PFSK-1 (cell line): ENCODE measurements at regions not wholly inside any gene's neighbourhood (a gene's known extent, or its start where the extent isn't known, plus 50 kb on each side); places are given as distances from the start of the nearest gene placed in this dataset.

ENCODE experiments used
- FOXP2 ChIP-seq: optimal IDR thresholded peaks from 2 replicates; pipeline ENCODE3; 2011; ENCODE audit warnings: borderline replicate concordance, control low read depth, inconsistent platforms; ENCODE audit not compliant: insufficient read depth; ENCODE audit errors: extremely low read length, extremely low read depth
- POLR2AphosphoS5 ChIP-seq: IDR thresholded peaks from 2 replicates; pipeline ENCODE4 v1.6.1; 2012; ENCODE audit warnings: low read depth, mild to moderate bottlenecking, control low read depth, low read length, moderate library complexity
- REST ChIP-seq, 2 experiments: IDR thresholded peaks; 2 replicates each; pipeline versions ENCODE4 v1.6.1 to v1.8.0; 2011 to 2012; ENCODE audit warnings: low read depth in 2 of 2, low read length in 2 of 2, control low read depth in 1 of 2, inconsistent platforms in 1 of 2, mild to moderate bottlenecking in 1 of 2, moderate library complexity in 1 of 2; ENCODE audit not compliant: insufficient read depth in 1 of 2
- SIN3A ChIP-seq: IDR thresholded peaks from 2 replicates; pipeline ENCODE4 v1.6.1; 2012; ENCODE audit warnings: mild to moderate bottlenecking, low read length, moderate library complexity, borderline replicate concordance; ENCODE audit not compliant: insufficient read depth
- TAF1 ChIP-seq: IDR thresholded peaks from 2 replicates; pipeline ENCODE4 v1.6.1; 2012; ENCODE audit warnings: low read length, control low read depth, borderline replicate concordance; ENCODE audit not compliant: insufficient read depth

DNA sequence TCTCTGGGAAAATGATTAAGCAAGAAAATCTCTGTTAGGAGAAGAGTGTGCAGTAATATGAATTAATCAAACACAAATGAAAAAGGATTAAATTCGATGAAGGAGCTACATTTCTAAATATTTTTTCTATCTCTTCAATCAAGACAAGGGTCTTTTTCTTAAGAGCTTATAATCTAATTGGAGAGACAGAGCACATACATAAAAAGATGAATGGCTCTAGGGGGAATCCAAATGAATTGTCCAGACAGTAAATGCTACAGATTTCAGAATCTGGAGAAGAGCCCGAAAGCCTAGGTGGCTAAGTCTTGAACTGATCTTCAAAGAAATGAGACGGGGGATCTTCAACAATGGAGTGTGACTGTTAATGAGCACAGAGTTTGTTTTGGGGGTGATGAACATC, 723.6 kb downstream of the UTRN start:
- TF ChIP-seq REST (IDR thresholded peaks at IDR 0.05; ENCODE audit: insufficient read depth in 1 of 2, low read depth in 2 of 2, low read length in 2 of 2) (no peak), POLR2AphosphoS5 (no peak), TAF1 (no peak), SIN3A (no peak), FOXP2 (no peak)
